Pulmonary artery endothelial cell (primary cell): ENCODE measurements at regions not wholly inside any gene's neighbourhood (a gene's known extent, or its start where the extent isn't known, plus 50 kb on each side); places are given as distances from the start of the nearest gene placed in this dataset.
"Not testable (repeated sequence)": the region's sequence is repeated elsewhere in the genome, so short reads cannot be mapped to it uniquely, and the experiment has no call there.

Experiments
- DNase-seq: peaks from one replicate; pipeline ENCODE4 v3.0.0-alpha.2; 2011; ENCODE audit warnings: low read depth, low spot score

- no peak for DNase-seq
Observed at GRCh38 chr11:87769661-87770060, 405.6 kb downstream of the RAB38 start.

GRCh38 chr11:87767615-87768014, 407.6 kb downstream of the RAB38 start:
- DNase-seq = no peak

GRCh38 chr11:87764075-87764474, 411.2 kb downstream of the RAB38 start:
- DNase-seq = not testable (repeated sequence)

GRCh38 chr11:87754685-87755084, 420.6 kb downstream of the RAB38 start:
- no peak for DNase-seq

DNA sequence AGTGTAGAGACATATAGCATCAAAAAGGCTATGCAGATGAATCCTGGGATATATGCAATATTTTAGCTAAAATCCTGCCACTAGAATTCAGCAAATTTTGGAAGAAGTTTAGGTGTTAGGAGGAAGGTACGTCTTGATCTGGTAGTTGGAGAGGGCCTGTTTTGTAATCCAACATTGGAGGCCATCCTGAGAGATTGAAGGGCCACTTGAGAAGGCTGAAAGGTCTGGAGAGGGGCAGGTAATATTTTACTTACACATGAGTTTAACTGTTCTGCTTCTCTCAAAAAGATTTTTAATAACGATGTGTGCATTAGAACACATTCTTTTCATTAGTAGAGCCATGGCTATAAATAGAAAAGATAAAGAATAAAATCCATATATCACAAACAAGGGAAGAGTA, 422.1 kb downstream of the RAB38 start:
- no peak for DNase-seq

- no peak for DNase-seq
Observed at GRCh38 chr11:87743007-87743406, 432.2 kb downstream of the RAB38 start.

DNA sequence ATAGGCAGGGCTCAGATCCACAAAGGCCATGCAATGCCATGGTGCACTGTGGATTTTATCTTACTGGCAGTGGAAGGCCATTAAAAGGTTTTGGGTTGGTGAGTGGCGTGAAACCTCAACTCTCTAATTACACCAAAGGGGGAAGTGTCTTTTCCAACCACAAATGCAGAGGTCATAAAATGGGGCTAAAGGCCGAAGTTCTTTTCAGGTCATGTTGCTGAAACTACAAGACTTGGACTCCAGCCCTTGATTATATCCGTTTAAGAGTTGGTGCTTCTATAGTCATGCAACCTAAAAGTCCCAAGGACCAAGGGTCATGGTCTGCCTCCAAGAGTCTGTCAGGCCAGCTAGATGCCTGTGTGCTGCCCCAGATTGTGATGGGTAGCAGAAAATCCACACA, 434.3 kb downstream of the RAB38 start:
- no peak for DNase-seq

- no peak for DNase-seq
Observed at GRCh38 chr11:87740451-87740850, 434.8 kb downstream of the RAB38 start.

- DNase-seq = no peak
Observed at GRCh38 chr11:87739766-87740165, 435.5 kb downstream of the RAB38 start.

- no peak for DNase-seq
Observed at GRCh38 chr11:87739261-87739660, 436.0 kb downstream of the RAB38 start.

GRCh38 chr11:87736928-87737327, 438.3 kb downstream of the RAB38 start:
- DNase-seq = no peak

DNA sequence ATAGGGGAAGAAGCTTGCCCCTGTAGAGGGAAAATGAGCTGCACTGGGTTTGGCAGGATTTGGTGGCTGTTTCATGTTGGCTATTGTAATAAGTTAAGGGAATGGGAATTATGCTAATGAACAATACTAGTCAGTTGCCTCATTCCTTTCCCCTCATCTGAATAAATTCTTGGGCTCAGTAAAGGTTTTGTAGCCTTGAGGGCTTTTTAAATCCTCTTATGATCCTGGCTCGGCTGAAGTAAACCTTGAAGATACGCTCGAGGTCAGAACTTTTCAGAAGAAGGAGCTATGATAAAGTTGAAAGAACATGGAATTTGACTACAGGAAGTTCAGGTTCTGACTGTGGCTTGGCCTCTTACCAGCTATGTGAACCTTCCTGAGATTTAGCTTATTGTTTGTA, 448.7 kb downstream of the RAB38 start:
- no peak for DNase-seq

DNA sequence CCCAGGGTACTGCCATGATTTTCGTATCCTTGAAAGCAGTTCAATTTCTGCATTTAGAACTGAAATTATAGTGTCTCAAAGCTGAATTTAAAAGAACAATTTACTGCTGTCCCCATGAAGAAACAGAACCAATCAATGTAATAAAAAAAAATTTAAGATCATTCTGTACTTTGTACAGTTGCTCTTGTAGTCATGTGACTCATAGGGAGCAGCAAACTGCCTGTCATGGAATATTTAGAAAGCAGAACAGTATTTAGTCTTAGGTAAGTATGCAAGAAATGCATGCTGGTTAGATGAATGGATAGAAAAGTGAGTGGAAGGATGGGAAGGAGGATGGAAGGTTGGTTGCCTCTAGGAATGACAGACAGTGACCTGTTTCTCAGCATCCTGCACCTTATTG, 450.9 kb downstream of the RAB38 start:
- no peak for DNase-seq

DNA sequence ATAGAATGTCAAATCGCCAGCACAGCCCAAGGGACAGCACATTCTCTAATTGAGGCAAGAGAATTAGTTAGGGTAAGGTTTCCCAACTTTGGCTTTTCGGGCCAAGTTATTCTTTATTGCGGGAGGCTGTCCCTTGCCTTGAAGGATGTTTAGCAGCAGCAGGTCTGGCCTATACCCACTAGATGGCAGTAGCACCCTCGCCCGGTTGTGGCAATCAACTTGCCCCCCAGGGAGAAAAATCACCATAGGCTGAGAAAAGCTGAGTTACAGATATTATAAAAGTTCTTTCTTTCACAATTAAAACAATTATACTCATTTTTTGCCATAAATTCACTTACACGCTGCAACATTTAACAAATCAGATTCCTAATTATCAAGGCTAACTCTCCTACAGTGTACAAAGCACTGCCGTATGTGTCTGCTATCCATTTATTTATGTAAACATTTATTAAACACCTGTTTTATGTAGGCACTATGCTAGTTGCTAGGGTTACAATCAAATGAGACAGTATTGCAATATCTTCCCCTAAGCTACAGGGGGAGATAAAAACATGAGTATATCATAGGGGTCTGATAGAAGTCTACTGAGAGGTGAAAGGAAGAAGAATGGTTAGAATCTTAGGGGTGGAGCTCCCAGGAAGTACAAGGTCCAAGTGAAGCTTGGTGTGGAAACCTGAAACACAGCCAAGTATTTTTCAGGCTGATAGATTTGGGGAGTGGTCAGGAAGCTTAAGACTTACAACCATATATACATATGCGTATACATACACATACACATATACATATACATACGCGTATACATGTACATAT, 452.3 kb downstream of the RAB38 start:
- no peak for DNase-seq

DNA sequence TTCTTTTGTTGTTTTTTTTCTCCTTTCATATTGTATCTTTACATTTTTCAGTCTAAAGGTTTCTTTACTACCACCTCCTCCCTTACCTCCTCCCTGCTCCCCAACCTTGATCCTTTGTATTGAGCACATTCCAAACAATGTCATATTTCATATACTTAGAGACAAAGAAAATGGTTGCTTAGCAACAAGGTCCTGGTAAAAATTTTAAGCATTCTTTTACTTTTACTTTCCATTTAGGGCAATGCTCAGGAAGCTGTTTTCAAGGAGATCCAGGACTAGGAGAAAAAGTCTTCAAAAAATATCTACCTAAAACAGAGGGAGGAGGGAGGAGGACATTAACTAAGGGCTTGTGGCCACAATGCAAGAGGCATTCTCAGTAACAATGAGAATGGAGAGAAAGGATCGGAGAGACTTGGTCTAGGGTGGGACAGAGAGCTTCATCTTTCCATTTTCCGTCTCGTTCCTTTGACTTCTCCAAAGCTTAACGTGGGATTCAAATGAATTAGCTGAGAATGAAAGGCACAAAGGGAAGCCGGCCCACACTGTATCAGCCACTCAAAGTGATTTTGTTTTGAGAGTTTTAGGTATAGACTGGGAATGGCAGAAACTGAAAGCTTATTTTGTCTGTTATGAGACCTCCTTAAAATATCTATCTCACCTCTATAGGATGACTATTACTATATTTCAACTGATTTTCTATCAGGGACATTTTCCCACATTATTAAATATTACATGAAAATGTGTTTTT, 455.7 kb downstream of the RAB38 start:
- DNase-seq = no peak

GRCh38 chr11:87712802-87713202, 462.4 kb downstream of the RAB38 start:
- DNase-seq = no peak

GRCh38 chr11:87712391-87712790, 462.9 kb downstream of the RAB38 start:
- DNase-seq = no peak

GRCh38 chr11:87703589-87703988, 471.7 kb downstream of the RAB38 start:
- DNase-seq = not testable (repeated sequence)

GRCh38 chr11:87675993-87676392, 499.2 kb downstream of the RAB38 start:
- no peak for DNase-seq

- DNase-seq = no peak
Observed at GRCh38 chr11:87666730-87667129, 508.5 kb downstream of the RAB38 start.

DNA sequence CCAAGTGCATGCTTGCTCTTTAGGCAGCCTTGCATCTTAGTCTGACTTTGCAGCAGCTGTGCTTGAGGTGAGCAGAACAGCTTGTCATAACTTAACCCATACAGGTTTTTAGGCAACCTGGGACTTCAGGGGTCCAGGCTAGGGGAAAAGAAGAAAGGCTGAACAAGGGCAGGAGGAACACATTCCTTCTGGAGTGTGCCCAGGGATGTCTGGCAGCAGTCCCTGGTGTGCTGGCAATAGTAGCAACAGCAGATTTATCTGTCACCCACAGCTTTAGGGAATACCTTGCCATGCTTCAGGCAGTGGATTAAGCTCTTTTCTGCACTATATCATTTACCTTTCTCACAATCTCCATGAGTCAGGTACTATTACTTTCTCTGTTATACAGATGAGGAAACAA, 513.0 kb downstream of the RAB38 start:
- no peak for DNase-seq

DNA sequence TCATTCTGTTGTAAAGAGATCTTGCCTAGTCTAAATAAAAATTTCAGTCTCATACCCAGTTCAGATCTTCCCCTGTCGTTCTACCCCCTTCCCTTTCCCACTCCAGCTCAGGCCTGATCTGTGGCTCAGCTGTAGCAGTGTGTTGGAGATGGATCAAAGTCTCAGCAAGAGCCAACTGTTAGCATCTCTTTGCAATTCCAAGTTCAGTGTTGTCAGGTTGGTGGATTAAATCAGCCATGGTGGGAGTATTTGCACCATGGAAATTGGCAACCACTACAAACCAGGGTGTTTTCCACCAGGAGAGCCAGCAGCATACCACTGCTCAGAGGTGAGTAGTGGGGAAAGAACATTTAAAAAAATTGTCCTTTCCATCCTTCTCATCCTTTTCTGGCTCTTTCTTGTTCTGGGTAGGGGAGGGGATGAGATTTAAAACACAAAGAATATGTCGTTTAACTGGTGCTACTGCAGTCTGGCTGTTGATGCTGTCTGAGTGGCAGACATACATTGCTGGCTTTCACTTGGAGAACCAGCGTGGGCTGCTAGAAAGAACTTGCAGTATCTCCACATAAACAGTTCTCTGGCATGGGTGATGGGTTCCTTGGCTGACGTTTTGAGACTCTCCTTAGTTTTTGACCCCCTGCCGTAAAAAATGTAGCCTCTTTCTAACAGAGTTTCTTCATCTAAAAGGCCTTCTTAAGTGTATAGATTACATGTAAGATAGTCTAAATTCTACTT, 514.1 kb downstream of the RAB38 start:
- DNase-seq = no peak
